NCI-H1105 treated with DMSO at 0.1 percent for 48 hours (cell line): ENCODE measurements at regions not wholly inside any gene's neighbourhood (a gene's known extent, or its start where the extent isn't known, plus 50 kb on each side); places are given as distances from the start of the nearest gene placed in this dataset.

Experiments
- DNase-seq: peaks from one replicate; lab custom pipeline; 2025; lab: John Stamatoyannopoulos, UW

DNA sequence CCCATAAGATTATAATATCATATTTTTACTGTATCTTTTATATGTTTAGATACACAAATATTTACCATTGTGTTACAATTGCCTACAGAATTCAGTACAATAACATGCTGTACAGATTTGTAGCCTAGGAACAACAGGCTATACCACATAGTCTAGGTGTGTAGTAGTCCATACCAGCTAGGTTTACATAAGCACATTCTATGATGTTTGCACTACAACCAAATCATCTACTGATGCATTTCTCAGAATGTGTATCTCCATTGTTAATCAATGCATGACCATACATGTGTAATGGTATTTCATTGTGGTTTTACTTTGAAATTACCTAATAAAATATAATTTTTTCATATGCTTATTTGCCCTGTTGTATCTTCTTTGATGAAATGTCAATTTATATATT, 288.1 kb upstream of the PCDH10 start:
- no peak for DNase-seq

DNA sequence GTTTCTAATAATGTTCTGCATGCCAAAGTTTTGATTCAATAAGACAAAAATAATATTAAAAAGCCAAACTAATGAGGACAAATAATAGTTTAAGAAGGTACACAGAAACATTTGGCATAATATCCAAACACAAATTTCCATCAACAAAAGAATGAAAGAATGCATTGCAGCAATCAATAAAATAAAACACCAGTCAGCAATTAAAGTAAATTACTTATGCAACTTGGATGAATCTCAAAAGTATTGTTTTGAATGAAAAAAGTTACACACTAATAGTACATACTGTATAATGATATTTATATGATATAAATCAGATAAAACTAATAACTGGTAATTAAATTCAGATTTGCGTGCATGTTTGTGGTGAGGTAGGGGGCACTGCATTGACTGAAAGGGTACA, 285.5 kb upstream of the PCDH10 start:
- no peak for DNase-seq

DNA sequence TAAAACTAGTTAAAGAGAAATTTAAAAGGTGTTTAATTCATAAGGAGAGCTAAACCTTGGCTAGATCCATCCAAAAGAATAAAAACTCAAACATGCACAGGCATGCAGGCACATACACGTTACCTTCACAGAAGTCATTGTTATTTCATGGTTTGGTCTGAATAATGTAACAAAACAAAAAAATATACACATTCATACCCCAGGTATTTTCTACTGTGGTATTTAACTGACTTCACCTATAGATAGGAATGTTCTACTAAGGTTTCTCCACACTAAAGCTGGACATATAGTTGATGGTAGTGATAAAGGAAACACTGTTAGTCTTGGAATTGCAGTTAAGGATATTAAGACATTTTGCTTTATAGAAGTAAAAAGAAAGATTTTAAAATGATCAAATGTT, 283.6 kb upstream of the PCDH10 start:
- no peak for DNase-seq

DNA sequence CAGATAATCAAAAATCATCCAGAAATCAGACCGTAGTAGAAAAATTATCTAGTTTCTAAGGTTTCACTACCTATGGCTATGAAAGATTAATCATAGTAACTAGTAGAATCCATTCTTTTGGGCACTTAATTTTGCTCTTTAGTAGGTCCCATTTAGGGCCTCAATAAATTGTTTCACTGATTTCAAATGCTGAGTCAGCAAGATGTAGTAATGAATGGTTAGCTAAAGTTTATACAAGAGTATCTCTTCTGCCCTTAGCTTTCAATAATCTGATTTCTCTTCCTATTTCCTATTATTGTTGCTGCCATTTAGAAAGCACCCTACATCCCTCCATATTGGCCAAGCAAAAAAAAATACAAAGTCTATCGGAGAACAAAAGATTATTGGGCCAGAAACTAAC, 283.2 kb upstream of the PCDH10 start:
- DNase-seq = no peak

DNA sequence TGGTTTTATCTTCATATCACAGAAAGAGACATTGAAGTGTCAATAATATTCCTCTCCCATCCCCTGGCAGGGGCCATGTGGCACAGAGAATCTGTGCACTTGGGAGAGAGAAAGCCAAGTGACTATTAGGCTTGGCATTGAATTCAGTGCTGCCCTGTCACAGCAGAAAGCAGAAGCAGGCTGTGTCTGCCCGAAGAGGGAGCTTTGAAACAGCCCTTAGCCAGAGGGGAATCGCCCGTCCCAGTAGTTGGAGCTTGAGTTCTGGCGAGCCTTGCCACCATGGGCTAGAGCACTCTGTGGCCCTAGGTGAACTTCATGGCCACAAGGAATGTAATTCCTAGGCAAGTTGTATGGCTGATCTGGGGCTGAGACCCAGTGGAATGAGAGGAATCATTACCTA, 282.5 kb upstream of the PCDH10 start:
- DNase-seq = no peak

DNA sequence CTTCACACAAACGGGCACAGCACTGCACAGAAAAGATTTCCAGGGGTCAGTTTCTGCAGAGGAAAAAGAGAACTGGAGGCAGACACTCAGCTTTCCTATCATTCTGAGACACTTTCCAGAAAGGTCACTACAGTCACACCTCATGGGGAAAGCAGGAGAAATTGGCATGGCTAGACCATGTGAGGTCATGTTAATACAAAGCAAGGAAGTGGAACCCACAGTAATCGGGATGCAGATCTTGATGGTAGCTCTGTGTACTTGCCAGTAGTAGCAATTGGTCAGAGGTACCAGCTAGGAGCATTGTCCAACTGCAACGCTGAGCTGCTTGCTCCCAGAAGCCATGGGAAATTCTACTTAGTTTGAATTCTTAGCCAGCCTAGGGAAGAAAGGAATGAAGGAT, 255.3 kb upstream of the PCDH10 start:
- no peak for DNase-seq

DNA sequence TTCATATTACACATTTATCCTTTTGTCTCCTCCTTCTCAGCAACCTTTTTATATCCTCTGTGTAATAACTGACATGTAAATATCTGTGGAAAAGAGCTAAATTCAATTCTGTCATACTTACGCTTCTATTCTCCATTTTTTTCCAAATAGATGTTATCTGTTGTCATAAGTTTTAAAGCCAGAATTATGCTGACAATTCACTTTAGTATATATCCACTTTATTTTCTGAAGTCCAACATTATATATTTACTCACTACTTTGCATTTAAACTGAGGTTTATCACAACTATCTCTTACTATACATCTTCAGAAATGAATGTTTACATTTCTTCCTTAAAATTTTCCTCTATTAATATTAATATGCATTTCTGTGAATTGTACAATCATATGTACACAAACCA, 247.9 kb upstream of the PCDH10 start:
- DNase-seq = no peak

DNA sequence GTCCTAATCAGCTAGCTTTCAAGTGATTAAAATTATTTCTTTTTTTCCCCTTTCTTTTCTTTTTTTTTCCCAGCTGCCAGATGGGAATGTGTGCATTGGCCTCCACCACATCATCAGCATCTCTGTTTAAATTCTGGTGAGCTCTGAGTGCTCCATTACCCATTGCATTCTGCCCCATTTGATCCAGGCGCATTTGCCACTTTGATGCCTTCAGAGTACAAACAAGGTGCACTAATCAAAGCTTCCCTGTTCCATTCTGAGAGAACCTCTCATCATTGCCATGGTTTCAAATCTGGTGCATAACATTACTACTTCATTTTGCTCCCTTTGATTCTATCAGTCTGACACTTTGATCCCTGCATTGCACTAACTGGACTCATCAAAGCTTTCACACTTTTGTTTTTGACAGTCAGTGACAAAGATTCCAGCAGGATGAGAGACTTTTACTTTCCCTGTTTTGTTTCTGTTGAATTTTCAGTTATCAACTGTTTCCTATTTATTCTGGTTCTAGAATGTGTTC, 238.8 kb upstream of the PCDH10 start:
- no peak for DNase-seq

DNA sequence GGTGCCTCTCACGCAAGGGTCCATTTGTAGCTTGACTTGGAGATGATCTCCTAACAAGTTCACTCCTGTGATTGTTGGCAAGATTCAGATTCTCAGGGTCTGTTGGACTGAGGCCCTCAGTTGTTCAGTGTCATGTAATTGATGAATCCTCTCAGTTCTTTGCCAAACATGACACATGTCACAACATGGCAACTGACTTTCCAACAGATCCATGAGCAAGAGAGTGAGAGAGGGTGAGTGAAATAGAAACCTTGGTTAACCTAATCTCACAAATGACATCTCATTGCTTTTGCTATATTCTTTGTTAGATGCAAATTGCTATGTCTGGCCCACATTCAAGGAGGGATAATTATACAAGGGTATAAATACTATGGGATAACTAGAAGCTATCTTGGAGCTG, 231.0 kb upstream of the PCDH10 start:
- DNase-seq = no peak

DNA sequence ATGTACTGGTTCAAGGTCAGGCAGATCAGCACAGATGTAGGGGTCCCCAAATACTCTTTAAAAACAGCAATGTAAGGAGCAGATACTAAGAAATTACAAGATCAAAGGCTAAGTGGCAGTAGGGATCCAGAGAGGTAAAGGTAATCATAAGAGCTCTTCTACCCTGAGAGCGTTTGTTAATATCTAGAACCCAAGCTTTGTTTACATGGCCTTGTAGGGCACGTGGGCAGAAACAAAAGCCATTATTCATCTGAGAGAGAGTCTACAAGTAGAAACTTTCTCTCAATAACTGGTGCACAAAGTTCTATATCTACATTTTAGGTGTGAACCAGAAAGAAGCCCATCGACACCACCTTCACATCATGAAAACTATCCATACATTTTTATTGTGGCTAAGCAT, 225.6 kb upstream of the PCDH10 start:
- DNase-seq = no peak

DNA sequence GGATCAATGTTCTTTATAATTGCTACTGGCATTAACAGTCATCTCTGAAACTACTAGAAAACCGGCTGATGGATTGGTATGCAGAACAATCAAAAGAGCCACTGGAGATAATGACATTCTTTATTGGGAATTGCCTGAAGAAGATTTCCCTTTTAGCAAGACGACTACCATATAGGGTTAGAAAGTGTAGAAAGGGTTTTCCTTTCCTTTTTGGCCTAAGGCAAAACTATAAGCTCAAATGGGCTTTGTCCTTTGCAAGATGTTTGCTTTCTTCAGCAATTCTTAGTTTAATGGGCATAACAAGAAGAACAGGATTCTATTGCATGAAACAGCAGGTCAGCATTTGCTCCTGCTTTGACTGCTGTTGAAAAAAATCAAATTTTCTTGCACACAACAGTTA, 214.2 kb upstream of the PCDH10 start:
- no peak for DNase-seq

DNA sequence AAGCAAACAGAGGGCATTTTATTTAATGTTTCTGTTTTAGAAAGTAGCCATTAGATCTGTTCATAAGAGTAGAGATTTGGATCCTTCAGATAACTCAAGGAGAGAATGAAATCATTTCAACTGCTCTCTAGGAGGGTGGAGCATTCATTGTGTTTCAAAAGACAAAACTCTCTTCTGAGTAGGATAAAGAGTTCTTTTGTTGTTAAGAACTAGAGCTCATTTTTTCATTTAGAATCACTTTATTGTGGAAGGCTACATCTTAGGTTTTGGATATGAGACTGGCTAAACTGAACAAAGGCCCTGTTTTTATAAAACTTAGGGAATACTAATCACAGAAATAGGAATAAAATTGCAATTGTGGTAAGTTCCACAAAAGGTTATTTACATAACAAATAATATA, 193.9 kb upstream of the PCDH10 start:
- no peak for DNase-seq

DNA sequence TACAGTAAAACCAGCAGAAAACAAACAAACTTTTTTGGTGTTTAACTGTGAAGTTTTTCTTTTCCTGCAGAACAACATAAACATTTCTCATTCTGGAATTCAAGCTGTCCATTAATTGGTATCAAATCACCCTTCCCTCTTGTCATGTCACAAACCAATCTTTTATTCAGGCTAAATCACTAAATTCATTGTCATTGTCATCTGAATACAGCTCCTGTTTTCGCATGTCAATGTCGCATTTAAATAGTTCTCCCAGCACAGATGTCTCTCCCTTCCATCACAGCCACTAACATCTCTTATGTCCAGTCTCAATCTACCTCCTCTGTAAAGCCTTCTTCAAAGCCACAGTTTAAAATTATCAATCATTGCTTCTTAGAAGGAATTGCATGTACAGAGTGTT, 192.1 kb upstream of the PCDH10 start:
- DNase-seq = no peak

DNA sequence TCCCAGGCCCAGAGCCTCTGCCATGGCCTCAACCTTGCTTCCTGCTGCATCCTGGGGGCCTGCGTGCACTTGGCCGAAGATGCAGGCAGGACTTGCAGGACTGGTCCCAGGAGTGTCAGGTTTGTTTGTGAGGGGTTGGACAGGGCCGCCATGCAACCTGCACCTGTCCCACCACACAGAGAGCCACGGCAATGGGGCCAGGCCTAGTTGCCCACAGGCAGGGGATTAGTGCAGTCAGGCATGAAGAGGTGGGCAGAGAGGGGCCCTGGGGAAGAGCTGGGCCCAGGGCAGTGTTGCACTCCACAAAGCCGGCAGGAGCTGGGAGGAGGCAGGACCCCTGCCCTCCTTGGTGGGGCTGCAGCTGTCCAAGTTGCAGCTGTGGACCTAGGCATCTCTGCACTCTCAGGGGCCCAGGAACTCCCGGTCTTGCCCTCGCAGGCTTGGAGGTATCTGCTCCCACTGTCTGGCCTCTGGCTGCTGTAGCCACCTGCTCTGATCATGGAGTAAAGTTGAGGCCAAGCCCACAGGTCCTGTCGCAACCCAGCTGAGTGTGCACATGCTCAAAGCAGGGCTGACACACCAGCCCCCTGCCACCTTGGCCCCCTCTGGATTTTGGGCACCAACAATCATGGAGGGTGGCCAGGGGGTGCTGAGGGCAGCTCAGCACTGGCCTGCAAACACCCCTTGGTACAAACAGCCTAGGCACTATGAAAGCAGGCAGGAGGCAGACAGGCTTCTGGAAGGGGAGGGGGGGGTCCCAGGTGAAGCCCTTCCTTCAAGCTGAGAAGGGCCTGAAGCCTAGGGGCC, 190.4 kb upstream of the PCDH10 start:
- DNase-seq = no peak

DNA sequence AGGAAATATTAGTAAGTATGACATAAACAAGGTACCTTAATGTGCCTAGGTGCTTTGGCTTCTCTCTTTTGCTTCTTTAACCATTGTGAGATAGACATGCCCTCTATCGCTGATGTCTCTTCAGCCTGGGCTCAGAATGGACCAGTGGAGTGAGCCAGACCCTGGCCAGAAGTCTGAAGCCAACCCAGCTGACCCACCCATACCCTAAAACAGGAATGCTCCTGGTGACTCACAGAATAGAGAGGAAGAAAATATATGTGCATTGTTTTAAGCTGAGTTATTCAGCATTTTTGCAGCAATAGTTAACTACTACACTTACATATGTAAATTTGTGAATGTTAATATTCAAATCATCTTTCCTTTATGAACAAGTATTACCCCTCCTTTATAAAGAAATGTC, 167.5 kb upstream of the PCDH10 start:
- DNase-seq = no peak

DNA sequence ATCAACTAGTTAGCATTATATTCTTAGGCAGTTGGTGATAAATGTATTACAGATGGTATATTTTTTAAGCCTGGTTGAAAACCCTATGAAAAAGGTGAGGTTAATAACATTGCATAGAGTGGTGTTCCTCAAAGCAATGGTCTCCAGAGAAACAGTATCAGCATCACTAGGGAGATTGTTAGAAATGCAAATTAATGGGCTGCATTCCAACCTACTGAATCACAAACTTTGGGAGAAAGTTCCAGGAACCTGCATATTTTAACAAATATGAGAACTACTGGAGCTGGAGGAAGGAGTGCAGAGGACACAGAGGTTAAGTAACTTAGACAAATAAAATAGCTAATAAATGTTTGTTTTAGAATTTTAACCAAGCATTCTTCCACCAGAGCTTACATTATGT, 166.9 kb upstream of the PCDH10 start:
- no peak for DNase-seq

DNA sequence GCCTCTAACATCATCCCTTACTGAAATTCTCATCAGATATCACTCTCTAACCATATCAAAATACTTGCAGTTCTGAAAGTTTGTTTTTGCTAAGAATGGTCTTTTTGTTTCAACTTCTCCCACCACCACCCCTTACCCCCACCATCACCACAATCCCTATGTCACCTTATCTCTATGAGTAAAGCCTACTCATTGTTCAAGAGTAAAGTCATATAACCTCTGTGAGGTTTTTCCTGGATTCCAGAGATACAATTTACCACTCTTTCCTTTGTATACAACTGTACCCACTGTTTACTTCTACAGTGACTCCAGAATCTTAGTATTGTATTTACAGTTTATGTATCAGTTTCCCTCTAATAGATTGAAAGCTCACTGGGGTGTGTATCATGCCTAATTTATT, 158.0 kb upstream of the PCDH10 start:
- DNase-seq = no peak

DNA sequence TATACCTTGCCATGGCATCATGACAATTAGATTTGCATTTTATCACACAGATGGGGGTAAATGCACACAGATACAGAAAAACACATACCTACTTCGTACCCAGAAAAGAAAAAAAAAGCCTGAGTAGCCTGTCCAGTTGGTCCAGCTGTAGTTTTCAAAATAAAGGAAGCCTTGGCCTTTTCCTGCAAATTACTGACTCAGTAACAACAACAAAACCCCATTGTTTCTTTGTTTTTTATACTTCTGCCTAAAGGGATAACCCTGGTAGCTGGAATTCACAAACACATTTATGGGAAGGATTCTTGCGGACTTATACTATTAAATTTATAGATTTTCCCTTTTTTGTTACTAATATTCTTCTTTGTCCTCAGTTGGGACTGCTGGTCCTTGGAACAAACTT, 156.4 kb upstream of the PCDH10 start:
- DNase-seq = no peak

DNA sequence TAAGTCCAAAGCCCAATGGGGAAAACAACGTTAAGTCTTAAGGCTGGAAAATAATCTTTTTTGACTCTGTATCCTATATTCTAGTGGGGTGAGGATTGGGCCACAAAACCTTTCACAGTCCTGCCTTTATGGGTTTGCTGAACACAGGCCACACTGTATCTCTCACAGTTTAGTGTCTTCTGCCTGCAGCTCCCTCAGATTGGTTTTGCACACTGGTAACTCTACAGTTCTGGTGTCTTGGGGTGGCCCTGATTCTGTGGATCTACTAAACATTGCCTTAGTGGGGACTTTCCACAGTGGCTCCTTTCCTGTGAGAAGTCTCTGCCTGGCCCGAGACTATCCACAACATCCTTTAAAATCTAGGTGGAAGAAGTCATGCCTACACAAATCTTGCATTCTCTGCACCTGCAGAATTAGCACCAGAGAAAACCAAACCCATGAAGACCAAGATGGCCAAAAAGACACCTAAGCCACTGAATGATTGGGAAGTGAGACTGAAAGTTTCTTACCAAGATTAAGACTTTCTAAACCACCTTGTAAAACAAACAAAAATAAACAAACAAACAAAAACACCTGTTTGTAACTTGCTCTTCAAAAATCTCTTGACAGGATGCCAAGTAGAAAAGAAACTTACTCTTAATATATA, 150.4 kb upstream of the PCDH10 start:
- DNase-seq = no peak

DNA sequence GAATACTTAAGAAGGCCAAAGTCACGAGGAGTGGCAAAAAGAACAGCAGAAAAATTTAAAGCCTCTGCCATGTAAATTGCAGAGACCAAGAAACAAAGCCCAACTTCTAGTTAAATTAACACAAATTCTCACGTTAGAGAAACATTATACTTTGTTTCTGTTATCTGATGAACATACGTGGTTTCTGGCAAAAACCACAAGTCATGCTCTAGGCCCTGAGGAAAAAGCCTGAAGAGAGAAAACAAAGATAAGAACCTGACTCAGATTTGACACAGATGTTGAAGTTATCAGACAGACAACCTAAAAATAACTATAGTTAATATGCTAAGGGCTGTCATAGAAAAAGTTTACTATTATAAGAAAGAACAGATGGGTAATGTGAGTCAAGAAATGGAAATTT, 149.1 kb upstream of the PCDH10 start:
- DNase-seq = no peak

DNA sequence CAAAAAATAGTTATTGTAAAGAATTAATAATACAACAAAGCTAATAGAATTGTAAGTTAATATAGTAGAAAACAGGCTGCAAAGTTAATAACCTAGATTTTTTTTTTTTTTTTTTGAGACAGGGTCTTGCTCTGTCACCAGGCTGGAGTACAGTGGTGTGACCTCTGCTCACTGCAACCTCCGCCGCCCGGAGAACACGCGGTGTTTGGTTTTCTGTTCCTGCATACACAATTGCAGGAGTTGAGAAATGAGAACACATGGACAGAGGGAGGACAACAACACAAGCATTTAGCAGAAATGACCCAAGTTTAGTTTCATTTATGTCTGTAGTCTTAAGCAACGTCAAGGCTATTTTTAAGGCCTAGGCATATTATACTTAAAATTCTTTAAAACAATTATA, 145.9 kb upstream of the PCDH10 start:
- no peak for DNase-seq

DNA sequence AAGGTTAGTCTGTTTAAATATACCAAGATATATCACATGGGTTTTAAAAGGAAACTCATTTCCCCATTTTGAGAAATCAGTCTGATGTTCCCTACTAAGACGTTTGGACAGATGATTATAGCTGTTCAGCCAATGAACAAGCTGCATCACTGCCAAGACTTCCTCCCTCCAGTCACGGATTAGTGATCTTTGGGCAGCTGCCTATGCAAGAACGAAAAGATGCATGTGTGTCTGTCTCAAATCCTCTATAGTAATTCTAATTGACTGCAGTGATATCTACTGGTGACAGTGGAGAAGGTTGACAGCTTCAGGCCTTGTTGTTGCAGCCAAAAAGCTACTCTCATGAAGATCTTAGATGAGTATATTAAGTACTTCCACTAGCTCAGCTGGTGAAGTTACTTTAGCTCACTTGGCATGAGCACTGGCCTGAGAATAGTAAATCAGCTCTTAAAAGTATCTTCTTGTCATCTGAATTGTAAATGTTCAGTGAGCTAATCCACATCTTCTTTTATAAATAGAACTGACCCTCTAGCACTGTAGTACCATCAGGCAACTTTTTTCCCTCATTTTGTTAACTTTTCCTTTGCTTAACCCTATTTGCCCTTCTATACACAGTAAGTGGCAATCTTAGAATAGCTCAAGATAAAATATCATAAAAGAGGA, 134.5 kb upstream of the PCDH10 start:
- no peak for DNase-seq

DNA sequence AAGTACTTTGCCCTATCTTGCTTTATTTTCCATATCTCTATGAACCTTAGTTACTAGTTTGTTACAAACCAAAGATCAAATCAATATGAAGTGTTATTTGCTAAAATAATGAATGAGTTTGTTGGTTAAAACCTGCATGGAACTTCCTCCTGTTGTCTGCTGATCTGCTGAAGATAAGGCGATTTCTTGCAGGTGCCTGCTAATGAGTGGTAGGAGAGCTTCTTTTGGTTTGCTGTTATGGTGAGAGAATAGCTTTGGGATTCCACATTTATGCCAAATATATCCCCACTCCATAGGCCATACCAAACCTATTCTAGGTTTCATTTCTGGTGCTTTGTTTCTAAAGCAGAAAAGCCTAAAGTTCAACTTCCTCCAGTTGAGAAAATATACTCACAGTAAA, 103.8 kb upstream of the PCDH10 start:
- DNase-seq = no peak
